Sigmoid colon (tissue), 3 donors: ENCODE measurements at regions not wholly inside any gene's neighbourhood (a gene's known extent, or its start where the extent isn't known, plus 50 kb on each side); places are given as distances from the start of the nearest gene placed in this dataset.

Experiments
- small RNA-seq, 3 donors: library from RNA; depleted of rRNA; stranded (forward); fragments of <200 nt; gene quantifications; one replicate each; pipeline ENCODE3, GENCODE V24; 2016

Small RNA genes lying in the stretch of these regions (small RNA-seq; reads per million reads assigned to genes)
- gene AC140725.2, result 0 reads per million in 3 donors
- gene MIR6859-3, result 0 reads per million in 3 donors
